ENCODE measurements at regions not wholly inside any gene's neighbourhood (a gene's known extent, or its start where the extent isn't known, plus 50 kb on each side); places are given as distances from the start of the nearest gene placed in this dataset.
A peak's percentile ranks its signal among the peaks of the same experiment; 100 is the strongest.
"Not testable (repeated sequence)": the region's sequence is repeated elsewhere in the genome, so short reads cannot be mapped to it uniquely, and the experiment has no call there.

DNA sequence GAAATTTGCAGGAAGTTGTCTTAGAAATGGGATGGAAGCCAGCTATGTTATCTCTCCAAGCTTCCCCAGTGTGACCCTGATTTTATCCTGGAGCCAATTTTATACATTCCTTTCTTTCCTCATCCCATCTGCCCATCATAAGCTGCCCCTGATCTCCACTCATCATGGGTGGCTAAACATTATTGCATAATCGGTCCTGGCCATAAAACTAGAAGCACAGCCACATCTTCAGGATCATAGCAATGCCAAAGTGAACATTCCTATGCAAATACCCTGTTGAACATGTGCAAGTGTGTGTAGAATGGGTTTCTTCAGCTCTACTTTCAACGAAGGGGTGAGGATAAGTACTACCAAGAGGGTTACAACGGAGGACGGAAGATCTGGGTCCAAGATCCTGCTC, 50.6 kb upstream of the COG2 start:
- no peak for FAIRE-seq

DNA sequence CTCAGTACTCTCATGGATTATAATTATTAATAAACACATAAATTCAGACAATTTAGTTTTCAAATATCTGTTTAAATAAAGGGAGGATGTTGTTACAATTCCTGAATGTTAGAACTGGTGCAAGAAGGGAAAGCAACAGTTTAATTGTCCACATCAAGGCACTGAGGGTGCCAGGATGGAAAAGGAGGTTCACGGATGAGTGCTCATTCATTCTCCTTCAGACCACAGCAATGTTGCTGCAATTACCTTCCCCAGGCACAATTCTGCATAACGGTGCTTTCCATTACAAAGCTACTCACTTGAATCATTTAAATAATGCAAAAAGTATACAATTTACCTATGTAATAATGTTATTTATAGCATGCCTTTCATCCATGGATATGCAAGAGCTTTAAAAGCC, 52.3 kb upstream of the COG2 start:
- no peak for FAIRE-seq

DNA sequence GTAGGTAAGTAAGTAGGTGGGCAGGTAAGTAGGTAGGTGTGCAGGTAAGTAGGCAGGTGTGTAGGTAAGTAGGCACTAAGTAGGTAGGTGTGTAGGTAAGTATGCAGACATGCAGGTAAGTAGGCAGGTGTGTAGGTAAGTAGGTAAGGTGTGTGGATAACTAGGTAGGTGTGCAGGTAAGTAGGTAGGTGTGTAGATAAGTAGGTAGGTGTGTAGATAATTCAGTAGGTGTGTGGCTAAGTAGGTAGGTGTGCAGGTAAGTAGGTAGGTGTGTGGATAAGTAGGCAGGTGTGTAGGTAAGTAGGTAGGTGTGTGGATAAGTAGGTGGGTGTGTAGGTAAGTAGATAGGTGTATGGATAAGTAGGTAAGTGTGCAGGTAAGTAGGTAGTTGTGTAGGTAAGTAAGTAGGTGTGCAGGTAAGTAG, 53.9 kb upstream of the COG2 start:
- no peak for FAIRE-seq

DNA sequence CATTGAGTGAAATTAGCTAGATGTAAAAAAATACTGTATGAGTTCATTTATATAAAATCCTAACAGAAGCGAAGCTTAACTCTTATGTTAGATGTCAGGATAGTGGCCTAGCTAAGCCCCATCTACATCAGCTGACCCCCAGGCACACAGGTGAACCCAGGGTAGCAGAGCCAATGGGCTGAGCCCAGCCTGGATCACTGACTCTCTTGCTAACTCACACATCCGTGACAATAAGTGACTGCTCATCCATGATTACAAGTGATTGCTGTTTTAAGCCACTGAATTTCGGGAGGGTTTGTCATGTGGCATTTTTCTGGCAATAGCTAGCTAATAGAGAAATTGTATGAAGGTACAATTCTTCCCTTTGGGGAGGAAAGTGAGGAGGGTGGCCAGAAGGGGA, 55.2 kb upstream of the COG2 start:
- FAIRE-seq, result no peak

DNA sequence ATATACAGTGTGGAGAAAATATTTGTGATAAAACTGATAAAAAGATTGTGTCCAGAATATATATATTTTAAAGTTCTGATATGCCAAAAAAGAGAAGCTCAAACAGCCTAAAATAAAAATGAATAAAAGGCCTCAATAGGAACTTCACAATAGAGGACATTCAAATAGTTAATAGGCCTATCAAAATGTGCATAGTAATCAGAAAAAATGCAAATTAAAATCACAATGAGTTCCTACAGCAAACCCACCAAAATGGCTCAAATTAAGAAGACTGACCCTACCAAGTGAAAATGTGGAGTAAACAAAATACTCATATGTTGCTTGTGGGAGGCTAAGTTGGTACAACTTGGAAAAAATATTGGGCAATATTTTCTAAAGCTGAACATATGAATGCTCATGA, 57.6 kb upstream of the COG2 start:
- FAIRE-seq, result no peak

DNA sequence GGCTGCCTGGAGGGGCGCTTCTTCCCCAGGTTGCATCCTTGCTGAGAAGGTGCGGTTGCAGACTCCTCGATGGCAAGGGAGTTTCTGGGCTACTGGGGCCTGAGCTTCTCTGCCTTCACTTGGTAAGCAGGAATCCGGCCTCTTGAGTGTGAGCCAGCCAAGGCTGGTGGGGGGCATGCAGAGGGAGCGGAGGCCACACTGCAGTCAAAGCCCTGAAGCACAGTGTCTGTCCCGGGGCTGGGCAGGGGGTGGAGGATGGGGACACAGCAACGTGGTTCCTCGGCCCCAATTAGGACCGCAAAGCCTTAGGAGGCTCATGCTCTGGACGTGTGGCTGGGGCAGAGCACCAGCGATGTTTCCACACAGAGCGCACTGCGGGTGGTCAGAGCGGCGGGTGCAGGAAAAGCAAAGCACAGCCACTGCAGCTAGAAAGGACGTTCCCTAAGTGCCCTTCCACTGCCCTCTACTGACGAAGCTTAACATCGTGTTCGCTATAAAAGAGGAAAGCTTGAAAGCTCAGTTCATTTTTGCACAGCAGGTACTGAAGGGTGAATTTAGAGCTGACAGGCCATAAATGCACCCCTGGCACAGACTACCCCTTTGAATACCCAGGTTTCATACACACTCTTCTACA, 60.7 kb upstream of the COG2 start:
- no peak for FAIRE-seq

DNA sequence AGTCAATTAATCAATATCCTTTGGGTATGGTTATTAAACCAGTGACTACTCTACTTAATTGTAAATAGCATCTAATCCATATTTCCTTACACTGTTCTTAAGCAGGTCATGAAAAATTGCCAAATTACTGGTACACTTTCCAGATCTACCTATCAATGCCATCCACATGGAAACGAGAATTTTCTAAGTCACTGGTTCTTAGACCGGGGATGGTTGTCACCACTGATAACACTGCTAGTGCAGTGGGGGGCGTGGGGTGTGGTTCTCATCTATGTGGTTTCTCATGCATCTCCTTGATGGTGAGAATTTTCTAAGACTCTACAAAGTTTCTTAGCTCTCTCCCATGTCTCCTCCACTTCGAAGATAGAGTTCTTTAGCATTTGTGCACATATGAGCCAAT, 63.7 kb upstream of the COG2 start:
- no peak for FAIRE-seq

DNA sequence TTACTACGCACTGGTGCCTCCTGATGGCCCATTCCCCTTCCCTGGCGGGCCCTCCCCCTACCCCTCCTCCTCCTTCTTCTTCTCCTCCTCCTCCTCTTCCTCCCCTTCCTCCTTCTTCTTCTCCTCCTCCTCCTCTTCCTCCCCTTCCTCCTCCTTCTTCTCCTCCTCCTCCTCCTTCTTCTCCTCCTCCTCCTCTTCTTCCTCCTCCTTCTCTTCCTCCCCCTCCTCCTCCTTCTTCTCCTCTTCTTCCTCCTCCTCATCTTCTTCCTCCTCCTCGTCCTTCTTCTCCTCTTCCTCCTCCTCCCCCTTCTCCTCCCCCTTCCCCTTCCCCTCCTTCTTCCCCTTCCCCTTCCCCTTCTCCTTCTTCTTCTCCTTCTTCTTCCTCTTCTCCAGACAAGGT, 64.7 kb upstream of the COG2 start:
- FAIRE-seq, result no peak

DNA sequence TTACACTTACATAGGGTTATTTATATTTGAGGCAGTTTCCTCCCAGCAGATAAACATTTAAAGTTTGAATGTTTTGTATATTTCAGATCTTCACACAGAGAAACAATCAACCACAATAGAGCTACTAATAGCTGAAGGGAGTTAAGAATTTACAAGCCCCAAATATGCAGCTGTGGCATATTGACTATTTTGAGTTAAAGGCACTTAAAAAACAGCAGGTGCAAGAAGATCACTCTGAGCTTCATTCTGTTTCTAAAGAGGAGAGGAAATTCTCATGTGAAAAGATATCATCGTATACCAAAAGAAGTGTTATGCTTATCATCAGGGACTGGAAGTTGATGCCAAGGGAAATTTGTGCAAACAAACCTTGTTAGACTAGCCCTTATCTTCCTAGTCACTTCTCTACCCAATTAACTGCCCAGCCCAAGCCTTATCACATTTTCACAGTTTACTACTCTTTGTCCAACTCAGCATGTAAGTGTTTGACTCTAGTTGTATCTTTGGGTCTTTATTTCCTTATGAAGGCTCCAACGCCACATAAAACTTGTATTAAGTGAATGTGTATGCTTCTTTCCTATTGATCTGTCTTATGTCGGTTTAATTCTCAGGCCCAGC, 66.3 kb upstream of the COG2 start:
- FAIRE-seq, result peak; percentile 33

DNA sequence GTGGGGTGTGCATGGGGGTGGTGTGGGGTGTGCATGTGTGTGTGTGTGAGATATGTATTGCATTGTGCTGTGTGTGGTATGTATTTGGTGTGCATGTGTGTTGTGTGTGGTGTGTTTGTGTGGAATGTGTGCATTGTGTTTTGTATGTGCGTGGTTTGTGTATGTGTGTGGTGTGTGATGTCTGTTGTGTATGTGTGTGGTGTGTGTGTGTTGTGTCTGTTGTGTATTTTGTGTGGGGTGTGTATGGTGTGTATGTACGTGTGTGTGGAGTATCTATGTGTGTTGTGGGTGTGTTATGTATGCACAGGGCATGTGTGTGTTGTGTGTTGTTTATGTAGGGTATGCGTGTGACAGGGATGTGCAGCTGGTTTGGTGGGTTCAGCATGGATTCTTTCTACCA, 67.8 kb upstream of the COG2 start:
- no peak for FAIRE-seq

DNA sequence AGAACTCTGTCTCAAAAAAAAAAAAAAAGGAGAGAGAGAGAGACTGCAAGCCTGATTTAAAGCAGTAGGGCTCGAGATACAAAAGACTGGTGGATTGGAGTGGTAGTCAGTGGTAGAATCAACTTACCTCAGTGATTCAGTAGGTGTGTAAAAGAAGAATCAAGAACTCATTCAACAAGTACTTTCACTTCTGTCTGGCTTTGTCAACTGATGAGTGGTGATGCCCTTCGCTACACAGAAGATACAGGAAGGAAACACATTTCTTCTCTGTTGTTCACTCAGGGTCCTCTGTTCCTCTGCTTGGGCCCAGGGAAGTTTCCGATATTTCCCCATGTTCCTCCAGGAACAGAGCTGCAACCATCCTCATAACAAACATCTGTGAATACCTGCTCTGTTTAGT, 68.6 kb upstream of the COG2 start:
- FAIRE-seq, result no peak

DNA sequence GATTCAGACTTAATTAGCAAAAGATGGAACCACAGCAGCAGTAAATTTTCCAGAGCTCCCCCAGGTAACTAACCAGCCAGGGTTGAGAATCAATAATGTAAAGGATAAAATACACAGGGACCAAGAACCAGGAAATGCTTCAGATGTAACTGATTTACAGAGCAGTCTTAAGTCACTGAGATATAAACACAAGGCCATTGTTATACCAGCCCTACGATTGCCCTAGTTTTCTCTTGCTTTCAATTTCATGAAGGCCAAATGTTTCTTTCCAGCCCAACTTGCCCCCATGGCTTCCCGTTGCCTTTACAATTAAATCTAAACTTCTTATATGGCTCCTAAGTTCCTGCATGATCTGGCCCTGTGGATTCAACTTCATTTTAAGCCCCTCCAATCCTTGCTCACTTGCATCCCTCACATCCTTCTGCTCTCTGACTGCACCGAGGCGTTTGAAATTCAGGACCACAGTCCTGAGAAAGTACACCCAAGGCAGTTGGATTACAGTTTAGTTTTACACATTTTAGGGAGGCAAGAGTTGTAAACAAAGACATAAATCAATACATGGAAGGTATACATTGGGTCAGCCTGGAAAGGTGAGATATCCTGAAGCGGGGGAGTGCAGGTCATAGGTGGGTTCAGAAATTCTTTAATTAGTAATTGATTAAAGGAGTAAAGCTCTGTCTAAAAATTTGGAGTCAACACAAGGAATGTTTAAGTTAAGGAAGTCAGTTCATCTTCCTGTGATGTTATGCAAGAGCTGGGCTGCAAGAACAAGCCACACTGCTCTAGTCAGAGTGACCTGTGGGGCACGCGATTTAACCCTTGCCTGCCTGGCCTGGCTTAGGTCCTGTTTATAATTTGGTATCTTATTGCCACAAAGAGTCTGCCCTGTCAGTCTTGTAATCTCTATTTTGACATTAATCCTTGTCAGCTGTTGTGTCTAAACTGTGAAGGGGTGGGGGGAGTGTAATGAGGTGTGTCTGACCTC, 69.9 kb upstream of the COG2 start:
- FAIRE-seq, result peak; percentile 72

DNA sequence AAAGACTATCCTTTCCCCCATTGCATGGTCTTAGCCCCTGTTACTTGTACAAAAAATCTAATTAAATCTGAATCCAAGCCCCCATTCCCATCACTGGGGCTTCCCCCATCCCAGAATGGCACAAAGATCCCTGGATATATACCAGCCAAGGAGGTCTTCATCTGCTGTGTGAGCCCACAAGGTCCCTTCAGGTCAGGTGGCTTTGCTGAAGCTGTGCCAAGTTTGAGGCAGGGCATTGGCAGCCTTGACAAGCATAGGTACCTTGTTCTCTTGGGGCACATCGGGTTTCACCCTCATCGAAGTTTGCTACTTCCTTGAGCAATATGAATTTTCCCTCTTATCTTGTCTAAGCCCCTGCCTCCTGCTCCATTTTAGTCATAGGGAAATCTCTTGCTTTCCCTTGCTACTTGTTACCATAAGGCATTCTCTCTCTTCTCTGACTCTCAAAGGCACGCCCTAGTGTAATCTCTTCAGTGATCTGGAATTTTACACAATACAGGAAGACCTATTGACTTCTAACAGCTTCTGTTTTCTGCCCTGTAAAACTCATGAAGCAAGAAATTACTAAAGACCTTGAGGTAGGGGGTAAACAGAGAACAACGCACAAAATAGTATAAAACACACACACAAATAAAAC, 71.4 kb upstream of the COG2 start:
- no peak for FAIRE-seq

DNA sequence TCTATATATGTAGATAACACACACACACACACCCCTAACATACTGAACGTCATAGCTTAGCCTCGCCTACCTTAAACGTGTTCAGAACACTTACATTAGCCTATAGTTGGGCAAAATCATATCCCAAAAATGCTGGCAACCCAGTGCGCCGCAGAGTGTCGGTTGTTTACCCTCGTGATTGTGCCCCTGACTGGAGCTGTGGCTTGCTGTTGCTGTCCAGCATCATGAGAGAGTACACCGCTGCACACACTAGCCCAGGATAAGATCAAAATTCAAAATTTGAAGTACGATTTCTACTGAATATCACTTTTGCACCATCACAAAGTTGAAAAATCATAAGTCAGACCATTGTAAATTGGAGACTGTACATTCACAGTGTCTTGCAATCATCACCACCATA, 73.1 kb upstream of the COG2 start:
- no peak for FAIRE-seq

DNA sequence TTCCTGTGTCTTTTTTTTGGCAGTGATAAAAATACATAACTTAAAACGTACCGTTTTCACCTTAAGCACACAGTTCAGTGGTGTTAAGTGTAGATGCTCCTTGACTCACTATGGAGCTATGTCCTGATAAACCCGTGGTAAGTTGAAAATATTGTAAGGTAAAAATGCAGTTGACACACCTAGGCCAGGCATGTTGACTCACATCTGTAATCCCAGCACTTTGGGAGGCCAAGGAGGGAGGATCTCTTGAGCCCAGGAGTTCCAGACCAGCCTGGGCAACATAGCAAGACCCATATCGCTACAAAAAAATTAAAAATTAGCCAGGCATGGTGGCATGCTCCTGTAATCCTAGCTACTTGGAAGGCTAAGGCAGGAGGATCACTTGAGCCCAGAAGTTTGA, 73.6 kb upstream of the COG2 start:
- FAIRE-seq, result no peak

DNA sequence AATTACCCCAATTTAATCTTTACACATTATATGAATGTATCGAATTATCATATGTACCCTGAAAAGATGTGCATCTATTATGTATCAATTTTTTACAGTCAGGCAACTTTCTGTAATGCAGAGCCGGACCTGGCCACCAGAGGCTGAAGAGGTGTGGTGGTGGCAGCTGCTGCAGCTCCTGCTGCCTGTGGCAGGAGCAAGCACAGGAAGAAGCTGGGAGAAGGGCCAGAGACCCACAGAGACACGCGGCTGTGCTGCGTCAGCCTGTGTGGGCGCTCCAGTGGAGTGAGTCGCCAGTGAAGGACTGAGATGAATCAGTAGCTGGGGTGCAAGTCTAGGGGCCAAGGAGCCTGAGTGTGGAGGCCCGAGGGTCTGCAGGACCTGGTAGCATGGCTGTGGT, 74.3 kb upstream of the COG2 start:
- FAIRE-seq, result no peak

DNA sequence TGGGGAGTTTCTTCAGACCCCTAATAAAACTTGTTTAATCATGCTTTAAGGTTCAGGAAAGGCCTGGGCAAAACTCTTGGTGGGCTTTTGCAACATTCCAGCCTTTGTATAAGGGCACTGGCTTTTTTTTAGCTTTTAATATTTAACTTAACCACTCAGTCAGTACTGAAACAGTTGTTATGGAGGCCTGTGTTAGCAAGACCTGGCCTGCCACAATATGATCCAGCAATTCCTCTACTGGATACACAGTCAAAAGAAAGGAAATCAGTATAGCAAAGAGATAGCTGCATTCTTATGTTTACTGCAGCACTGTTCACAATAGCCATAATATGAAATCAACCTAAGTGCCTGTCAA, 75.1 kb upstream of the COG2 start:
- FAIRE-seq, result no peak

DNA sequence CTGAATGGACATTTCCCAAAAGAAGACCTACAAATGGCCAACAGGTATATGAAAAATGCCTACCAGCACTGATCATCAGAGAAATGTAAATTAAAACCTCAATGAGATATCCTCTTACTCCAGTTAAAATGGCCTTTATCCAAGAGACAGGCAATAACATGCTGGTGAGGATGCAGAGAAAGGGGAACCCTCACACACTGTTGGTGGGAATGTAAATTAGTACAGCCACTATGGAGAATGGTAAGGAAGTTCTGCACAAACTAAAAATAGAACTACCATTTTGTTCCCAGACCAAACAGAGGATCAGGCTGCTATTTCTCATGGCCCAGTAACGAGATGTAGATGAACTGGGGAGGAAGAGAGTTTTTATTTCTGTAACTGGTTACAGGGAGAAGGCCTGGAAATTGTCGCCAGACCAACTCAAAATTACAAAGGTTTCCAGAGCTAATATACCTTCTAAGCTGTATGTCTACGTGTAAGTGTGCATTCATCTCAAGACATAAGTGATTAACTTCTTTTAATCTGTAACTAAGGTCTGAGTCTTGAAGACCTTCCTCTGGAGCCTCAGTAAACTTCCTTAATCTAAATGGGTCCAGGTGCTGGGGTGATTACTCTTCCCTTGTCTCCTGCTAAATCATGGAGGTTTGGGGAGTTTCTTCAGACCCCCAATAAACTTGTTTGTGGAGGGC, 75.6 kb upstream of the COG2 start:
- FAIRE-seq, result not testable (repeated sequence)

DNA sequence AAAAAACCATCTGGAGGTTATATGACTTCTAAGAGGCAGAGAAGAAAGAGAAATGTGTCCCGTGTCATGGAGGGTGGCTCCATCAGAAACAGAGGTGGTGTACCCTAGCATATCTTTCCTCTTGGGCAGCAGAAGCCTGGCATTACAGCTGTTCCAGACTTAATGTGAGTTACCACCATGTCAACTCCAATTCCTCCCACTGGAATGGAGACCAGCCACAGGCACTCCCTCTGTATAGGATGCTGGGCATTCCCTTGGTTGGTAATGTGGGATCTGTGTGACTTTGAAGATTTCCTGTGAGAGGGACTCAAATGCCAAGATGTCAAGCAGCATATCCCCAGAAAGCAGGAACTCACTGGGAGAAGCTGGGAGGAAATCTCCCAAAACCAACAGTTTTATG, 77.1 kb upstream of the COG2 start:
- no peak for FAIRE-seq

DNA sequence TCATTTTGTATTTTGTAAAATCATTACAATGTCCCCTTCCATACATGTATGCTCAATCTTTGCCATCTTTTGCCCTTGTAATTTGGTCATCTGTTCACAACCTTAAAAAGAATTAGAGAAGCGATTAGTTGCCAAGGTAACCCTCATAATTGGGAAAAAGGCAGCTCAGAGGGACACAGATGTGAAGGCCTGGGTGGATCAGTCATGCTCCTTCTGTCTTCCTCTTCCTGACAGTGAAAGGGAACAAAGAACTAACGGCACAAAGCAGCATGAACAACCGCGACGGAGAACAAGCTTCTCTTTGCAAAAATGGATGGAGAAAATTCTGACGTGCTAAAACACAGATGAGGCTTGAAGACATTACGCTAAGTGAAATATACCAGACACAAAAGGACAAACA, 78.7 kb upstream of the COG2 start:
- FAIRE-seq, result no peak

DNA sequence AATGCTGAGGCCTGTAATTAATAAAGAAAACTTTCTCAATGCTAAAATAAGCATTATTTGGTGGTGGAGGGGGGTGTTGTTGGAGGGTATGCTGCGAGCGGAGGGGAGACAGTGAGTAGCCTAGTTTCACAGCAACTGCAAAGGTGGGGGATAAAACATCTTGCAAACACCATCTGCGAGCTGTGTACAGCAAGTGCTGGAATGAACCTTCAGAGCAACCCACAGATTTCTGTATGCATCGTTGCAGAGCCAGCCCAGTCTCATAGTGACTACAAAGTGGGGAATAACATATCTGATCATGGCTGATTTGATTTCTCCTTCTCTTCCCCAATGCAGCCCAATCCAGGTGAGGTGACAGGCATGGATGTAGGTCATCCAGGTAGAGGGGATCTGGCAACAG, 80.7 kb upstream of the COG2 start:
- FAIRE-seq, result no peak

DNA sequence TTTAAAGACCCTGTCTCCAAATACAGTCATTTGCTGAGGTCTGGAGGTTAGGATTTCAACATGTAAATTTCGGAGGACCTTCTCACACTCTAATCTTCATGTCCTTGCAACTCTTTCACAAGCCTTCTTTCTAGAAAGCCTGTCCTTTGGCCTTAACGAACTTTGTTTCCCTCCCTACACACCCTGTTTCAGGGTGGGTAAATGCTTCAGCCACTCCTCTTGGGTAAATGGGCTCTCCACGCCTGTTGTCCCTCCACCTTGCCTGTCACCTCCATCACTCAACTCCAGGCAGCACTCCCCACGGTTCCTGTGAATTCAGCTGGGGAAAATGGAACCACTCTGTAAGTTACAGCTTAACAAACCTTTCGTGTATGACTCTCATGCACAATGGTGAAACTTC, 84.0 kb upstream of the COG2 start:
- no peak for FAIRE-seq

DNA sequence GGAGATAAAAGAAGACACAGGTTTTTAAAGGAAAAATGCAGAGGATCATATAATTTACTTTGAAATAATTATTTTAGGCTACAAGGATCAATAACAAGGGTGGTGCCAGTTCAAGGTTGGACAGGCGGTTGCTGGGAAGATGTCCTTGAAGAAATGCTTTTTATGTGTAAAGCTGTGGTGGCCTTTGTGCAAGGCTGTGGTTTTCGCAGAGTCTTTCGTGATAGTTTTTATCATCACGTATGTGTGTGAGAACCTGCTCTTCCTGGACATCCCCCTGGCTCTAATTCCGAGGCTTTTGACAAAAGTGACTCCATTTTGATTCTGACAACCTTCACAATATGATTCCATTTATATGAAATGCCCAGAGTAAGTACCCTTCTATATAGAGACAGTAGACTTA, 85.8 kb upstream of the COG2 start:
- FAIRE-seq, result no peak

All from colon (tissue), 2 donors.